ENCODE measurements at regions not wholly inside any gene's neighbourhood (a gene's known extent, or its start where the extent isn't known, plus 50 kb on each side); places are given as distances from the start of the nearest gene placed in this dataset.
A peak's percentile ranks its signal among the peaks of the same experiment; 100 is the strongest.

DNA sequence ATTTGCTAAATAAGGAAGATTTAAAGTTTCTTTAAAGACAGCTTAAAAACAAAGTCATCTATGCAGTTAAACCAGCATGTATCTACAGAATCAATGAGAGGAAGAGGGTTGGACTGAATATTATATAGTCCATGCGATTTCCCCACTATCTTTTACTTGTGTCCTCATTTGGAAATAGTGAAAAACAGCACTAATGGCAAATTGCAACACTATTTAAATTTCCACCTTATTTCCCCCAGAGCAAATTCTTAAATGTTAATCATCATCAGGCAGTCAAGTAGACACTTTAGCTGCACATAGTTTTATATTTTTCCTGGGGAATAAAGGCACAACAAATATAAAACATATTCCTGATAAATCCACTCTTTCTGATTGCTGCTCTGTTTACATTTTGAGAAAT is 114.6 kb downstream of the LCA5 start:
- TF ChIP-seq, protein P1, sequence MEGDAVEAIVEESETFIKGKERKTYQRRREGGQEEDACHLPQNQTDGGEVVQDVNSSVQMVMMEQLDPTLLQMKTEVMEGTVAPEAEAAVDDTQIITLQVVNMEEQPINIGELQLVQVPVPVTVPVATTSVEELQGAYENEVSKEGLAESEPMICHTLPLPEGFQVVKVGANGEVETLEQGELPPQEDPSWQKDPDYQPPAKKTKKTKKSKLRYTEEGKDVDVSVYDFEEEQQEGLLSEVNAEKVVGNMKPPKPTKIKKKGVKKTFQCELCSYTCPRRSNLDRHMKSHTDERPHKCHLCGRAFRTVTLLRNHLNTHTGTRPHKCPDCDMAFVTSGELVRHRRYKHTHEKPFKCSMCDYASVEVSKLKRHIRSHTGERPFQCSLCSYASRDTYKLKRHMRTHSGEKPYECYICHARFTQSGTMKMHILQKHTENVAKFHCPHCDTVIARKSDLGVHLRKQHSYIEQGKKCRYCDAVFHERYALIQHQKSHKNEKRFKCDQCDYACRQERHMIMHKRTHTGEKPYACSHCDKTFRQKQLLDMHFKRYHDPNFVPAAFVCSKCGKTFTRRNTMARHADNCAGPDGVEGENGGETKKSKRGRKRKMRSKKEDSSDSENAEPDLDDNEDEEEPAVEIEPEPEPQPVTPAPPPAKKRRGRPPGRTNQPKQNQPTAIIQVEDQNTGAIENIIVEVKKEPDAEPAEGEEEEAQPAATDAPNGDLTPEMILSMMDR (conservative IDR thresholded peaks at IDR 0.05; ENCODE audit: low read depth, low read length), result no peak
- DNase-seq (ENCODE audit: low read depth), result no peak
- H3K4me3 ChIP-seq (ENCODE audit: low read depth, low read length), result no peak overlapping the region

- H3K4me3 ChIP-seq (ENCODE audit: low read depth, low read length), result peak overlapping the region; percentile 29
- DNase-seq (ENCODE audit: low read depth), result peak; percentile 98
Observed at GRCh38 chr6:79421707-79422484, 115.3 kb downstream of the LCA5 start.

DNA sequence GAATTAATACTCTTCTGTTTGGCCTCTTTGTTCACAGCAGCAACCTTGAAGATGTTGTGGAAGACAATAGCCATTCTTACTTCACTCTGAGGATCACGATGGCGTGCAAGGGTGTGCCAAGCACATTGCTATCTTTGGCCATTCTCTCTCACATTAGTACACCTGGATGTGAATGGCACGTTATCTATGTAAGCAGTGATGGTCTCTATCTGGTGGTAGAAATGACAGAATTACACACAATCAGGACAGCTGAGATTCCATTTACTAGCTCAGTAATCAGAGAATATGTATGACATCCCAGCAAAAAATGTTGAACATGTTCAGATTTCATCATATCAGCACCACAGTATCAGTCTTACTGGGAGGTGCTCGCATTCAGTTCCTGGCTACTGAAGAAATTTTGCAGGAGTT is 116.2 kb downstream of the LCA5 start:
- TF ChIP-seq, protein P1 (conservative IDR thresholded peaks at IDR 0.05; ENCODE audit: low read depth, low read length), result no peak
- H3K4me3 ChIP-seq (ENCODE audit: low read depth, low read length), result no peak overlapping the region
- DNase-seq (ENCODE audit: low read depth), result peak; percentile 93

More at GRCh38 chr6:79421707-79422484, 115.3 kb downstream of the LCA5 start:
- TF ChIP-seq, protein P1 (conservative IDR thresholded peaks at IDR 0.05; ENCODE audit: low read depth, low read length), result no peak

DNA sequence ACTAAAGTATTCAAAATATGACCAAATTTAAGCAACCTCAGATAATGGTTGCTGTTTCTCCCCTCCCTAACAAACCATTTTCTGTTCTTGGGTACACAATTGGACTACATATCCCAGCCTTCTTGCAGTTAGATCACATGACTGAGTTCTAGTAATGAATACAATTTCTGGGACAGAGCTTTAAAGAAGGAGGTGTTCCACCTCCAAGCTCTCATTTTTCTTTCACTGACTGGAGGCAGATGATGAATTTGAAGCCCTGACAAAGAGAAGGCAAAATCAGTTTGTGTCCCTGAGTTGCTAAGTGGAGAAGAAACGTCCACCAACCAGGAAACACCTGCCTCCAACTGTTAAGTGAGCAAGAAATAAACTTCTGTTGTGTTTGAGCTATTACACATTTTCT is 117.2 kb downstream of the LCA5 start:
- peak; percentile 26 for DNase-seq (ENCODE audit: low read depth)
- no peak overlapping the region for H3K4me3 ChIP-seq (ENCODE audit: low read depth, low read length)
- TF ChIP-seq, protein P1 (conservative IDR thresholded peaks at IDR 0.05; ENCODE audit: low read depth, low read length), result no peak

GRCh38 chr6:79416931-79417330 is 120.3 kb downstream of the LCA5 start:
- no peak for DNase-seq (ENCODE audit: low read depth)
- no peak overlapping the region for H3K4me3 ChIP-seq (ENCODE audit: low read depth, low read length)
- TF ChIP-seq, protein P1 (conservative IDR thresholded peaks at IDR 0.05; ENCODE audit: low read depth, low read length), result no peak

DNA sequence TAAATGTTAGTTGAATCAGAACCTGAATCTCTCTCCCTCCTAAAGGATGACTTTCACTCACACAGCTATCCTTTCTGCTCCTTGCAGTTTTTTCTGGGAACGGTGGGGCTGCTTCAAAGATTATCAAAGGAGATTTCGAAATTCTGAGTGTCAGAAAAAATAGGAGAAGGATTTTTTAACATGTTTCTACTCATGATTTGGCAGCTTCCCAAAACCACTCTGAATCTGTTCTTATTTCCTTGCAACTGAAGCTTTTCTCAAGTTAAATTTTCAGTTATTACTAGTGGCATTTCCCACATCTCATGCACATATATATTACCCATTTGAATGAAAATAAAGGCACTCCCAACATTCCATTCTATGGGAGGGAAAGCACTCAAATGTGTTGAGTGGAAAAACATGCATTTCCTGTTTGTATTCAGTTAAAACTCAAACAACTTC is 123.6 kb downstream of the LCA5 start:
- DNase-seq (ENCODE audit: low read depth), result peak; percentile 87
- no peak overlapping the region for H3K4me3 ChIP-seq (ENCODE audit: low read depth, low read length)
- TF ChIP-seq, protein P1 (conservative IDR thresholded peaks at IDR 0.05; ENCODE audit: low read depth, low read length), result no peak

DNA sequence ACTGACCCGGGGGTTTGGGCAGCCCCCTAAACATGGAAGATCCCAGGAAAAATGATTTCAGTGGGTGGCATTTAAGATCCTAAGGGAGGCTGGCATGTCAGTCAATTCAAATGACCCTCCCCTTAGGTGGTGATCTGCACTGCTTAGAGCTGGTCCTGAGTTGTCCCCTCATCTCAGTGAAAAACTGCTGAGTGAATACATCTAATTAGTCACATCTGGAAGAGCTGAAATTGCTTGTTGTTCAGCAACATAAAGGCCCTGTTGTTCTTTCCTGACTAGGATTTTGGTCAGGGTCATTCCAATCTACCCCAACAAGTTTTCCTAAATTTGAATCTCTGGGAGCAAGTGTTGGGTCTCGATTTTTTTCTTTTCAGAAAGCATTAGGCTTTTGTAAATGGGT is 126.4 kb downstream of the LCA5 start:
- DNase-seq (ENCODE audit: low read depth), result no peak

More for the DNA sequence above, 126.4 kb downstream of the LCA5 start:
- TF ChIP-seq, protein P1 (conservative IDR thresholded peaks at IDR 0.05; ENCODE audit: low read depth, low read length), result no peak
- H3K4me3 ChIP-seq (ENCODE audit: low read depth, low read length), result no peak overlapping the region

Data from choroid plexus epithelial cell (primary cell).